ENCODE measurements at regions not wholly inside any gene's neighbourhood (a gene's known extent, or its start where the extent isn't known, plus 50 kb on each side); places are given as distances from the start of the nearest gene placed in this dataset.

DNA sequence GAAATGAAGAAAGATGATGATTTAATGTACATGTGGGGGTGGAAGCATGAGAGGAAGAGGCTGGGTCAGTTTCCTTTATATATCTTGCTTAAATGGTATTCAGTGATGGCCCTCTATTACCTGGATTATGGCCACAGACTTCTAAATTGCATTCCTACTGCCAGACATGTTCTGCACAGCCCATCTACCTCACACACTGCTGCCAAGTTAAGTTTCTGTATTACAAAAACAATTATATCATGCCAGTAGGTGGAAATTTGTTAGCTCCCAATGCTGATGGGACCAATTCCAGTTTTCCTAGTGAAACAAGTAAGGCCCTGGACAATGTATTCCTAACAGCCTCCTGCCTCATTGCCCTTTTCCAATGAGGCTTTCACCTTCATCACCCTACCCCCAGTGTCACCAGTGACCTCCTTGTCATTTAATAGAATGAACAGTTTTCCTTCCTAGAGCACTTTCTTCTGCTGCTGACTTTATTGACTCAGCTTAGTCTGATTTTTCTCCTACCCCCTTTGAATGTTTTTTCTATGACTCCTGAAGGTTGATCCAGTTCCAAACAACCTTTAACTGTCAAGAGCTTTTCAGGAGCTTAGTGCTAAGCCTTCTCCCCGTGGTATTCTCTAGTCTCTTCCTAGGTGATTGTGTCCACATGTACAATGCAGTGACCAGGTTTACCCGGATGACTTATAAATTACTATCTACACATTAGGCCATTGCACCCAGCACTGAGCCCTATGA, 316.6 kb upstream of the ANKRD30A start:
- no peak for TF ChIP-seq KDM5A (IDR thresholded peaks at IDR 0.05; ENCODE audit: low read length)
- TF ChIP-seq BCL11A (IDR thresholded peaks at IDR 0.05; ENCODE audit: low read depth in 2 of 2, low read length in 2 of 2), result no peak
- TF ChIP-seq RFX5 (IDR thresholded peaks at IDR 0.05; ENCODE audit: borderline replicate concordance, low read depth, low read length), result no peak
- TF ChIP-seq, protein P1, sequence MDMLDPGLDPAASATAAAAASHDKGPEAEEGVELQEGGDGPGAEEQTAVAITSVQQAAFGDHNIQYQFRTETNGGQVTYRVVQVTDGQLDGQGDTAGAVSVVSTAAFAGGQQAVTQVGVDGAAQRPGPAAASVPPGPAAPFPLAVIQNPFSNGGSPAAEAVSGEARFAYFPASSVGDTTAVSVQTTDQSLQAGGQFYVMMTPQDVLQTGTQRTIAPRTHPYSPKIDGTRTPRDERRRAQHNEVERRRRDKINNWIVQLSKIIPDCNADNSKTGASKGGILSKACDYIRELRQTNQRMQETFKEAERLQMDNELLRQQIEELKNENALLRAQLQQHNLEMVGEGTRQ (IDR thresholded peaks at IDR 0.05; ENCODE audit: low read length), result no peak
- TF ChIP-seq JUND (IDR thresholded peaks at IDR 0.05; ENCODE audit: low read length), result no peak
- no peak for TF ChIP-seq CEBPB (IDR thresholded peaks at IDR 0.05; ENCODE audit: low read depth, low read length)
- no peak for TF ChIP-seq POLR2A (IDR thresholded peaks at IDR 0.05; ENCODE audit: control extremely low read depth in 1 of 2, low read depth in 2 of 2, low read length in 2 of 2)
- TF ChIP-seq EP300 (IDR thresholded peaks at IDR 0.05; ENCODE audit: borderline replicate concordance in 1 of 2, low read depth in 2 of 2, low read length in 2 of 2), result no peak
- TF ChIP-seq, protein P2, sequence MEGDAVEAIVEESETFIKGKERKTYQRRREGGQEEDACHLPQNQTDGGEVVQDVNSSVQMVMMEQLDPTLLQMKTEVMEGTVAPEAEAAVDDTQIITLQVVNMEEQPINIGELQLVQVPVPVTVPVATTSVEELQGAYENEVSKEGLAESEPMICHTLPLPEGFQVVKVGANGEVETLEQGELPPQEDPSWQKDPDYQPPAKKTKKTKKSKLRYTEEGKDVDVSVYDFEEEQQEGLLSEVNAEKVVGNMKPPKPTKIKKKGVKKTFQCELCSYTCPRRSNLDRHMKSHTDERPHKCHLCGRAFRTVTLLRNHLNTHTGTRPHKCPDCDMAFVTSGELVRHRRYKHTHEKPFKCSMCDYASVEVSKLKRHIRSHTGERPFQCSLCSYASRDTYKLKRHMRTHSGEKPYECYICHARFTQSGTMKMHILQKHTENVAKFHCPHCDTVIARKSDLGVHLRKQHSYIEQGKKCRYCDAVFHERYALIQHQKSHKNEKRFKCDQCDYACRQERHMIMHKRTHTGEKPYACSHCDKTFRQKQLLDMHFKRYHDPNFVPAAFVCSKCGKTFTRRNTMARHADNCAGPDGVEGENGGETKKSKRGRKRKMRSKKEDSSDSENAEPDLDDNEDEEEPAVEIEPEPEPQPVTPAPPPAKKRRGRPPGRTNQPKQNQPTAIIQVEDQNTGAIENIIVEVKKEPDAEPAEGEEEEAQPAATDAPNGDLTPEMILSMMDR (IDR thresholded peaks at IDR 0.05; ENCODE audit: control extremely low read depth in 1 of 3, insufficient read depth in 1 of 3, low read depth in 1 of 3, low read length in 3 of 3), result no peak
- TF ChIP-seq EZH2 (IDR thresholded peaks at IDR 0.05; ENCODE audit: low read depth, low read length, severe bottlenecking), result no peak
- no peak for TF ChIP-seq TAF1 (IDR thresholded peaks at IDR 0.05; ENCODE audit: low read depth, low read length)
- no peak for TF ChIP-seq KDM1A (IDR thresholded peaks at IDR 0.05; ENCODE audit: borderline replicate concordance, low read length)
- no peak for TF ChIP-seq SIX5 (IDR thresholded peaks at IDR 0.05; ENCODE audit: low read depth, low read length)
- no peak for TF ChIP-seq BACH1 (IDR thresholded peaks at IDR 0.05; ENCODE audit: low read length)
